Astrocyte (in vitro differentiated cells and primary cell): ENCODE measurements at regions not wholly inside any gene's neighbourhood (a gene's known extent, or its start where the extent isn't known, plus 50 kb on each side); places are given as distances from the start of the nearest gene placed in this dataset.
"Not testable (repeated sequence)": the region's sequence is repeated elsewhere in the genome, so short reads cannot be mapped to it uniquely, and the experiment has no call there.

Experiments
- EZH2 ChIP-seq: IDR thresholded peaks from 2 replicates; pipeline ENCODE4 v1.6.1; 2012; ENCODE audit warnings: mild to moderate bottlenecking, low read length, inconsistent platforms; ENCODE audit not compliant: insufficient read depth
- TF ChIP-seq, protein P1 (sequence below): IDR thresholded peaks from 2 replicates; pipeline ENCODE4 v1.5.1; 2011; ENCODE audit warnings: low read depth, mild to moderate bottlenecking, inconsistent platforms, low read length, moderate library complexity; ENCODE audit not compliant: insufficient read depth

DNA sequence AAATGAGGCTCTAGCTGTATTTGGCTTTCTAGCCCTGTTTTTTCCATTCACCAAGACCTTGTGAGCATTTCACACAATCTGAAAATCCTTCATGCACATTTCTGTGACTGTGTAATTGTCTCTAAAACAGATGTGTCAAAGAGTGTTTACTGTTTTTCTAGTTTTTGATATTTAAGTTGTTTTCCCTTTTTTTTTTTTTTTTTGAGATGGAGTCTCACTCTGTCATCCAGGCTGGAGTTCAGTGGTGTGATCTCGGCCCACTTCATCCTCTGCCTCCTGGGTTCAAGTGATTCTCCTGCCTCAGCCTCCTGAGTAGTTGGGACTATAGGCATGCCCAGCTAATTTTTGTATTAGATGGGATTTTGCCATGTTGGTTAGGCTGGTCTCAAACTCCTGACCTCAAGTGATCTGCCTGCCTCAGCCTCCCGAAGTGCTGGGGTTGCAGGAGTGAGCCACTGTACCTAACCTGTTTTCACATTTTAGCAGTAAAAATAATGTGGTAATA lies 242.0 kb downstream of the MYCN start:
- TF ChIP-seq, protein P1, sequence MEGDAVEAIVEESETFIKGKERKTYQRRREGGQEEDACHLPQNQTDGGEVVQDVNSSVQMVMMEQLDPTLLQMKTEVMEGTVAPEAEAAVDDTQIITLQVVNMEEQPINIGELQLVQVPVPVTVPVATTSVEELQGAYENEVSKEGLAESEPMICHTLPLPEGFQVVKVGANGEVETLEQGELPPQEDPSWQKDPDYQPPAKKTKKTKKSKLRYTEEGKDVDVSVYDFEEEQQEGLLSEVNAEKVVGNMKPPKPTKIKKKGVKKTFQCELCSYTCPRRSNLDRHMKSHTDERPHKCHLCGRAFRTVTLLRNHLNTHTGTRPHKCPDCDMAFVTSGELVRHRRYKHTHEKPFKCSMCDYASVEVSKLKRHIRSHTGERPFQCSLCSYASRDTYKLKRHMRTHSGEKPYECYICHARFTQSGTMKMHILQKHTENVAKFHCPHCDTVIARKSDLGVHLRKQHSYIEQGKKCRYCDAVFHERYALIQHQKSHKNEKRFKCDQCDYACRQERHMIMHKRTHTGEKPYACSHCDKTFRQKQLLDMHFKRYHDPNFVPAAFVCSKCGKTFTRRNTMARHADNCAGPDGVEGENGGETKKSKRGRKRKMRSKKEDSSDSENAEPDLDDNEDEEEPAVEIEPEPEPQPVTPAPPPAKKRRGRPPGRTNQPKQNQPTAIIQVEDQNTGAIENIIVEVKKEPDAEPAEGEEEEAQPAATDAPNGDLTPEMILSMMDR = not testable (repeated sequence)
- TF ChIP-seq EZH2 = not testable (repeated sequence)
